Ascending aorta (tissue), 2 donors: ENCODE measurements at regions not wholly inside any gene's neighbourhood (a gene's known extent, or its start where the extent isn't known, plus 50 kb on each side); places are given as distances from the start of the nearest gene placed in this dataset.

ENCODE experiments used
- DNase-seq, 2 donors: peaks; one replicate each; pipeline ENCODE4 v3.0.0-alpha.2; 2019; ENCODE audit warnings: low spot score in 2 of 2
- H3K27ac ChIP-seq, 2 donors: fragments of 200-600 bp; sonication (generic); one replicate each; pipeline ENCODE4 v1.5.1; 2016 to 2017; ENCODE audit warnings: mild to moderate bottlenecking in 1 of 2
- H3K27me3 ChIP-seq: fragments of 200-600 bp; sonication (generic); one replicate; pipeline ENCODE4 v1.5.1; 2017
- H3K36me3 ChIP-seq, 2 donors: fragments of 200-600 bp; sonication (generic); one replicate each; pipeline ENCODE4 v1.5.1; 2016
- H3K4me1 ChIP-seq, 2 donors: fragments of 200-600 bp; sonication (generic); one replicate each; pipeline ENCODE4 v1.5.1; 2016 to 2017; ENCODE audit warnings: mild to moderate bottlenecking in 1 of 2
- H3K4me3 ChIP-seq, 2 donors: fragments of 200-600 bp; sonication (generic); one replicate each; pipeline ENCODE4 v1.5.1; 2016 to 2017; ENCODE audit warnings: mild to moderate bottlenecking in 1 of 2
- H3K9me3 ChIP-seq, 2 donors: fragments of 200-600 bp; sonication (generic); one replicate each; pipeline ENCODE4 v1.5.1; 2016
- CTCF ChIP-seq, 3 experiments: fragments of 200-600 bp in 2 of 3; fragments of 450-650 bp in 1 of 3; sonication (generic) in 2 of 3; IDR thresholded peaks; one replicate each; pipeline ENCODE4 v1.5.1; 2016 to 2019; ENCODE audit warnings: antibody characterized with exemption in 3 of 3, mild to moderate bottlenecking in 1 of 3, moderate library complexity in 1 of 3
- intact Hi-C: fragments of 100-400 bp; cut with DNase I; formaldehyde crosslinking; loops from one replicate; pipeline ENCODE4 v1.15.1; 2023

GRCh38 chr4:121248747-121249146, 84.6 kb upstream of the TNIP3 start:
- DNase-seq = no peak
- no peaks in the 10 kb centered on the region for H3K27me3 ChIP-seq
- intact Hi-C loops = no loop called here
- no peaks in the 10 kb centered on the region for H3K9me3 ChIP-seq
- no peaks in the 10 kb centered on the region for H3K36me3 ChIP-seq
- H3K4me1 ChIP-seq = no peaks in the 10 kb centered on the region
- H3K27ac ChIP-seq = no peak overlapping the region
- no peak for TF ChIP-seq CTCF (IDR thresholded peaks at IDR 0.05)
- H3K4me3 ChIP-seq = no peak overlapping the region

- TF ChIP-seq CTCF (IDR thresholded peaks at IDR 0.05) = no peak
- Histone ChIP-seq H3K27me3 (no peaks in the 10 kb centered on the region), H3K4me3 (no peak overlapping the region), H3K4me1 (no peaks in the 10 kb centered on the region), H3K9me3 (no peaks in the 10 kb centered on the region), H3K36me3 (no peaks in the 10 kb centered on the region), H3K27ac (no peak overlapping the region)
- no peak for DNase-seq
- intact Hi-C loops = no loop called here
Measured at GRCh38 chr4:121246698-121247097, 82.6 kb upstream of the TNIP3 start.

- H3K4me3 ChIP-seq = no peak overlapping the region
- H3K4me1 ChIP-seq = no peaks in the 10 kb centered on the region
- no peaks in the 10 kb centered on the region for H3K27me3 ChIP-seq
- no peak for TF ChIP-seq CTCF (IDR thresholded peaks at IDR 0.05)
- H3K9me3 ChIP-seq = no peaks in the 10 kb centered on the region
- intact Hi-C loops = no loop called here
- no peak overlapping the region for H3K27ac ChIP-seq
- no peaks in the 10 kb centered on the region for H3K36me3 ChIP-seq
- DNase-seq = no peak
Measured at GRCh38 chr4:121243485-121243884, 79.4 kb upstream of the TNIP3 start.

GRCh38 chr4:121242188-121242750, 78.1 kb upstream of the TNIP3 start:
- no peak for TF ChIP-seq CTCF (IDR thresholded peaks at IDR 0.05)
- Histone ChIP-seq H3K4me3 (no peak overlapping the region), H3K36me3 (no peaks in the 10 kb centered on the region), H3K27me3 (no peaks in the 10 kb centered on the region), H3K9me3 (no peaks in the 10 kb centered on the region), H3K4me1 (no peaks in the 10 kb centered on the region), H3K27ac (no peak overlapping the region)
- DNase-seq = no peak
- intact Hi-C loops = no loop called here

DNA sequence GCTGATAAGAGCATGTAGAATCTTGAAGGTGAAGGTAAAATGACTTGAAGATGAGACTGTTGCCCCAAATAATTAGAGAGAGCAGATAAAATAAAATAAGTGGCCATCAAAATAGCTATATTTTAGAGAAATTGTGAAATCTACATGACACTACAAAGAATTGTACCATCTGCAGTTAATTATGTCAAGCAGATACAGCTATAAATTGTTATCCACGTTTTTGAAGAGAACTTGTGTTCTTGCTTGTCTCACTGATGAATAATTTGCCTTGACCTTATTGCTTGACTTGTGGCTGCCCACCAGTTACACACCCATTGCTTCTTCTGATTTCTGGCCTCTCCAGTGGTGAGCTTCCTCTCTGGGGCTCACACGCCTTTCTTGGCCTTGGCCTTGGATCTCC, 75.8 kb upstream of the TNIP3 start:
- H3K4me3 ChIP-seq = no peak overlapping the region
- no peak for TF ChIP-seq CTCF (IDR thresholded peaks at IDR 0.05)
- no peaks in the 10 kb centered on the region for H3K4me1 ChIP-seq
- no peak for DNase-seq
- intact Hi-C loops = no loop called here
- no peak overlapping the region for H3K27ac ChIP-seq
- no peaks in the 10 kb centered on the region for H3K9me3 ChIP-seq
- H3K27me3 ChIP-seq = no peaks in the 10 kb centered on the region
- no peaks in the 10 kb centered on the region for H3K36me3 ChIP-seq

- H3K36me3 ChIP-seq = no peaks in the 10 kb centered on the region
- no peak for TF ChIP-seq CTCF (IDR thresholded peaks at IDR 0.05)
- H3K27ac ChIP-seq = no peak overlapping the region
- no peak for DNase-seq
- H3K9me3 ChIP-seq = no peaks in the 10 kb centered on the region
- no peaks in the 10 kb centered on the region for H3K4me1 ChIP-seq
- no peak overlapping the region for H3K4me3 ChIP-seq
- intact Hi-C loops = no loop called here
- no peaks in the 10 kb centered on the region for H3K27me3 ChIP-seq
Measured at GRCh38 chr4:121238461-121238860, 74.3 kb upstream of the TNIP3 start.
